Fibroblast of skin of abdomen (primary cell): ENCODE measurements at regions not wholly inside any gene's neighbourhood (a gene's known extent, or its start where the extent isn't known, plus 50 kb on each side); places are given as distances from the start of the nearest gene placed in this dataset.
A peak's percentile ranks its signal among the peaks of the same experiment; 100 is the strongest.
"Not testable (repeated sequence)": the region's sequence is repeated elsewhere in the genome, so short reads cannot be mapped to it uniquely, and the experiment has no call there.

Experiments used
- DNase-seq: peaks from one replicate; pipeline ENCODE4 v3.0.0-alpha.2; 2013

DNA sequence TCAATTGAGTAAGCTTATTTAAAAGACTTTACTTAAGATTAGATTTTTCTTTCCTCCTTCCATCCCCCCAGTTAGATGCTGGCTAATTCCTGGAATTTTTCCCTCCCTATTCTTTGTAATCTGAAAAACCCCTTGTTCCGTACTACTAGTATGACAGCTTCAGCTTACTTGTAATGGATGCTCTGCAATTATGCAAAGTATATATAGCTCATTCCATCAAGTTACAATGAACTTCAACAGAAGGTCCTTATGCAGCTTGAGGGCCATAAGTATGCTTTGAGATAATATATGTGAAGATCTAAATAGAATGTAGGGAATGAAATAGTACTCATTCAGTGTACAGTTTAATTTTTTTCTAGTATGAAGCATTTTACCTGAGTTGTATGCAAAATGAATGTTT lies 398.3 kb upstream of the NAALADL2 start:
- DNase-seq, result no peak

DNA sequence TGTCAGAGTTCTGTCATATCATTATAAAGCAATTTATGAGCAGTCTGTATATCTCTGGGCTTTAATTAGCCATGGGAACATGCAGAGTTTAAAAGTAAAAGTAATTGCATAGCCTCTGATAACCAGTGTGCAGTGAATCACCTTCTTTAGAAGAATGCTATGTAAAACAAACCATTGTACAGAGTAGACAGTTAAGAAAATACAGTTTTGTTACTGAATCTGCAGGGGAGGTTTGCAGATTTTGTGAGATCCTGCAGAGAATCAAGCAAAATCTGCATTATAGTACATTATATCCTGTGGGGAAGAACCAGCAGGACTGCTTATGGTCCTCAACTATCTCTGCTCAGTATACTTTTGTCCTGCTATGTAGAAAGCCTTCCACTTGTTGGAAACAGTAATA lies 396.2 kb upstream of the NAALADL2 start:
- DNase-seq, result no peak

DNA sequence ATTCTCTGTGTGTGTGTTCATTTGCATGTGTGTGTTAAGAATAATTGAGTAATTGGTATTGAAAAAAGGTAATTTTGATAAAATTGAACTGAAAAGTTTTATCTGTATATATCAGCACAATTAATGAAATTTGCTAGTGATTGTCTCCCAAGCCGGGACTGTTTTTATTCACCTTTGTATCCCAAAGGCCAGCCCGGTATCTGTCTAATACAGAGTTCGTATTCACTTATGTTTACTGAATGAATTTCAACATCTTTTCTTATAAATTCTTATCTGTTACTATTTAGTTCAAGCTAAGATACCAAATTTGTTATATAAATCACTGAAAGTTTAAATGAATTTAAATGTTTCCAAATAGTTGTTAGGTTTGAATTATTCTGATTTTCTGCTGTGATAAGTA lies 394.0 kb upstream of the NAALADL2 start:
- DNase-seq, result no peak

DNA sequence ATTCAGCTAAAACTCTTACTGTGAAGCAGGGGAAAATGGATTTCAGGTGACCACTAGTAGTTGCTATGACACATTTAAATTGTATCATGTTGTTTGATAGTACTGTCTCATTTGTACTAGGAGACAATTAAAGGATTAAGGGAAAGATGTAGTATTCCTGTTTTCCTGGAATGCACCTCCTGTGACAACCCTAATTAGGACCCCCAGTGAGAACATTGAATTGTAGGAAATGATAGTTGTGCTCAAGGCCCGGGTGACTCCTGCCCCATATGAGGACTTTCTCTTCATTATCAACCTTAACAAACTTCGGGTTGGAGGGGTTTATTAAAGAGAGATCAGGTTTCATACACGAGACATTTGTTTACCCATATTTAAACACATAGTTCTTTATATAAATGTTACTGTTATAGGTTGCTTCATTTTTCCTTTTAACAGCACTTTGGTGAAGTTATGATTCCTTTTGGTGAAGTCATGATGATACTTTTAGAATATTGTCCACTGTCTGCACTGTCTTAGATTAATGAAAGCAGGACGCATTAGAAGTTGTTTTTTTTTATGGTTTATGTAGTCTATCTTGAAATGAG lies 392.6 kb upstream of the NAALADL2 start:
- no peak for DNase-seq

DNA sequence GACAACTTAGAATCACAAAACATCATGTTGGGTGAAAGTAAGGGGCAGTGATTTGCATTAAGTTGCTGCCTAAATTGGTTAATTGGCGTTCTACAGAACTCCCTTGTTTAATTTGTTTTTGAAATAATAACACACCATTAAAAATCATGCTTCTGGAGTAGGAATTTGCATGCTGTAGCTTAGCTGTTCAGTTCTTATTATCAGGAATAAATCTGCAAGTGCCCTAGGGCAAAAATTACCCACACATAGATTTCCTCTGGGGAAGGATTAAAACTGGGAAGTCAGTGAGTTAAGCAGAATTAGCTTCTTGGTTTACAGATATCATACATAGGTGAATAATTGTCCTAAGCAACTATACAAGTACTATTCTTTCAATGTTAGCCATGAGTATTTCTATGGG lies 381.6 kb upstream of the NAALADL2 start:
- DNase-seq, result no peak

DNA sequence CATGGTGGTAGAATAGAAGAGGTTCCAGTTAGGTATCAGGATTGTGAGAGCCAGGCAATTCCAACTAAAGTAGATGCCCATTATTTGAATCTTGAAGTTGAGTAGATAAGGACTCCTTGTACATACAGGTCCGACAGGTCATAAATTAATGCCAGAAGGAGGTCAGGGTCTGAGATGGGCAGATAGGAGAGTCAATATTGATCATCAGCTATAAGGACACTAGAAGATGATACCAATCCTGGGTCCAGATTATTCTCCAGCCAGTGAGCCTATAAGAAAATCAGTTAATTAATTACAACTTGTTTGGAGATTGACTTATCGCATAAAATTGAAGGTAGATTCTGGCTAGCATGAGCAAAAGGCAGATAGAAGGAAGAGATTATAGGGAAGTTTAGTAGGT lies 378.4 kb upstream of the NAALADL2 start:
- DNase-seq, result no peak

DNA sequence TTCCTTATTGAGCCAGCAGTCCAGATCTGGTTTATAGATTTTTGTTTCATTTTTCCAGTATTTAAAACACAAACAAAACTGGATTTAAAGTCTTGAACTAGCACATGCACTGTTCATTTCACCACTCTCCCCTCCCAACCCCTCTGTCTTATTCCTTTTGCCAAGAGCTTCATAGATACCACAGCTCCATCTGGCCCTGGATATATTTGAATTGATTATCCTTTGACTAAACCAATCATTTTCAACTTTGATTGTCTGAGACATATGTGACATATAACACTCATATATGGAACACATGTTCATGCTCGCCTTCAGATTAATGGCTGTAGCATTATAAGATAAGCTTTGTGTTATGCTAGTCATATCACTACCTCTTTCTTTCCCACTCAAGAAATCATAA lies 376.6 kb upstream of the NAALADL2 start:
- DNase-seq, result no peak

DNA sequence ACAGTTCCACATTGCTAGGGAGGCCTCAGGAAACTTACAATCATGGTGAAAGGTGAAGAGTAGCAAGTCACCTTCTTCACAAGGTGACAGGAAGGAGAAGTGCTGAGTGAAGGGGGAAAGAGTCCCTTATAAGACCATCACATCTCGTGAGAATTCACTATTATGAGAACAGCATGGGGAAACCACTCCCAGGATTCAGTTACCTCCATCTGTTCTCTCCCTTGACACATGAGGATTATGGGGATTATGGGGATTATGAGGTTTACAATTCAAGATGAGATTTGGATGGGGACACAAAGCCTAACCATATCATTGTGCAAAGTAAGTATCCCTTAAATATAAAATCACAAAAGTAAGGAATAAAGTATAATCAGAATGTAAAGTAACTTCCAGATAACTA lies 375.9 kb upstream of the NAALADL2 start:
- no peak for DNase-seq

DNA sequence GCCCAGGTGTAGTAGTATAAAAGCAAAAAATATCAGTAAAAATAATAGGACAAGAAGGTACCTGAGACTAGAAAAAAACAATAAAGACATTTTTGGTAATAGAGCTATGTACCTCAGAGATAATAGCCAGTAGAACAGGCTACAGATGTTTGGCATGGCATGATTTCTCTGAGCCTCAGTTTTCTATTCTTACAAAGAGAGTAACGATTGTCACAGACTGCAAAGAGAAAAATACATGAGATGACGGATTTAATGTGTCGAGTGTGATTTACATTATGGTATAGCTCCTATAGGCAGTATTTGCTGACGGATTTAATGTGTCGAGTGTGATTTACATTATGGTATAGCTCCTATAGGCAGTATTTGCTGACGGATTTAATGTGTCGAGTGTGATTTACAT lies 375.3 kb upstream of the NAALADL2 start:
- not testable (repeated sequence) for DNase-seq

DNA sequence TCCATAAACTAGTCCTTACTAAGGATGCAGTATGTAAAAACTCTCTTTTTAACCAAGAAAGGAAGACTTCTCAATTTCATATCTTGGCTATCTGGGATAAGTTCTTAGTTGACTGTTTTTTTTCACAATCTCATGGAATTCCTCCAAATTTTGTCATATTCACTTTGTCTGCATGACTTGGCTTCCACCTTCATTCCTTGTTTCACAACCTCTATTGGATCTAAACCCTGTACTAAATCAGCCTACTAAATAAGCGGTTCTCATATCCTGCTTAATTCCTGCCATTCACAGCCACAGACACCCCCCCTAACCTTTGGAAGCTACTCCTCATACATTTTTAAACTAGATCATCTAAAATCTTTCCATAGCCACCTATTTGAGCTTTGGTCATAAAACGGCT lies 370.6 kb upstream of the NAALADL2 start:
- peak; percentile 30 for DNase-seq

DNA sequence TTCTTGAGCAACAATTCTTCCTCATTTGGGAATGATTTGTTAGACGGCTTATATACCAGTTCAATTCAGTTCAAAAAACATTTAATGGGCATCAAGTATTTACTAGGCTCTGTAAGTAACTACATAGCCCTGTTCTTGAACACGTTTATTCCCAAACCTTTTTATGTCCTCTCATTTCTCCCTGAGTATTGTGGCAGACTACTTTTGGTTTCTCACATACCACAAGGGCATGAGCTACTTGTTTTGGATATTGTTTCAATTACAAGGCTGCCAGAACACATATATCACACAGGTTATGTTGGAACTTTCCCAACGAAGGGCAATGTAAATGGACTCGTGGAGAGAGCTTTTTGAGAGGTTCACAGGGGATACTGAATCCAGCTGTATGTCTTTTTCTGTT lies 363.8 kb upstream of the NAALADL2 start:
- peak; percentile 76 for DNase-seq

DNA sequence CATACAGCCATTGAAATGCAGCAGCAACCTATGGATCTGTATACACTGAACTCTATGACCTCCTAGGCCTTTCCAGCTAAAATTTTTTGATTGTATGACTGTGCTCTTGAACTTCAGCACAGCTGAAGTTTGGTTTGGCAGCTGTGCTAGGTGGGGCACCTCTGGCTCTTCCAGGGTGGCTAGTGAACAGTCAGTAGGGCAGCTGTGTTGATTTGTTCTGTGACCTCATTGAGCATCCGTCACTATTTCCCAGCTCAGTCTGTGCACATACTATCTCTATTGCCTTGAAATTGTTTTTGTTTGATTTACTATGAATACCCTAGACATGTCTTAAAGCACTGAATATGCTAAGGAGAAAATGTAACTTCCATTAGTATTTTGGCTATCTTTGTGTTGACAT lies 363.2 kb upstream of the NAALADL2 start:
- peak; percentile 9 for DNase-seq

DNA sequence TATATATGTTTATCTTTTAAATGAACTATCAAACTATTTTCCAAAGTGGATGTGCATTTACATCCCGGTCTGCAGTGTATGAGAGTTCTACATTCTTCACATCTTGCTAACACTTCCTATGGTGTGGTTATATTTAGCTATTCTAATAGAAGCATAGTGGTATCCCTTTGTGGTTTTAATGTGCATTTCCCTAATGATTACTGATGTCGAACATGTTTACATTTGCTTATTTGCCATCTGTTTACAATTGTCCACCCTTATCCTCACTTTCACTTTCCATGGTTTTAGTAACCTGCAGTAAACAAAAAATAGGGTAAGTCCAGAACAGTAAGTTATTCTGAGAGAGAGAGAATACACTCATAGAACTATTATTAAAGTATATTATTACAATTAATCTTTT lies 360.5 kb upstream of the NAALADL2 start:
- DNase-seq, result peak; percentile 57

DNA sequence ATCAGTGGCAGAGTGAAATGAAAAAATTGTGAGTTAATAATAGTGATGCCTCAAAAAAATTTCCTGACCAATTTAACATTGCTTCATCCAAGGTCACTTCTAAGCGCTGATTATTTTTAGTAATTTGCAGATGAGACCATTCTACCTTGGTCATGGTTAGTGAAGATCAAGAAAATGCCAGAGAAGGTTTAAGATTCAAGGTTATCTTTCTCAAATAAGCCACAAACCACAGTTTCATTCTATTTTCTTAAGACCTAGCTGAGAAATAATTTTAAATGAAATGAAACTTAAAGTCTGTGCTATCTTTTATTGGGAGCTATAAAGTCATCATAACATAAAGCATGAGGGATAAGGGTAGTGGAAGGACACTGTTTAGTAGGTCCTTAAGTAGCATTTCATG lies 353.9 kb upstream of the NAALADL2 start:
- DNase-seq, result no peak

DNA sequence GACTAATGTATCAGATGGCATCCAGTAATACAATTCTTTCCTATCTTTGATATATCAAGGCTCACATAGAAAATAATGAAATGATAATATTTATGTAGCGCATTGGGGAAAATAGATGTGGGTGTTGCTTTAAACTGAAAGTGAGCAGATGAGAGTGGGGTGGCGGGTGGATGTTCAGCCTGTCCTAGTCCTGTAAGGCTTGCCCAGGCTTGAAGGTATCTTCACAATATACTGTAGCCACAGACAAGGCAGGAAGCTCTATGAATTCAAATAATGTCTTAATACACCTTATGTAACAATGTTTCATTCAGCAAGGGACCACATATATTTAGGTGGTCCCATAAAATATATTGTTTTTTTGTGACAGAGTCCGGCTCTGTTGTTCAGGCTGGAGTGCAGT lies 334.9 kb upstream of the NAALADL2 start:
- DNase-seq, result no peak

DNA sequence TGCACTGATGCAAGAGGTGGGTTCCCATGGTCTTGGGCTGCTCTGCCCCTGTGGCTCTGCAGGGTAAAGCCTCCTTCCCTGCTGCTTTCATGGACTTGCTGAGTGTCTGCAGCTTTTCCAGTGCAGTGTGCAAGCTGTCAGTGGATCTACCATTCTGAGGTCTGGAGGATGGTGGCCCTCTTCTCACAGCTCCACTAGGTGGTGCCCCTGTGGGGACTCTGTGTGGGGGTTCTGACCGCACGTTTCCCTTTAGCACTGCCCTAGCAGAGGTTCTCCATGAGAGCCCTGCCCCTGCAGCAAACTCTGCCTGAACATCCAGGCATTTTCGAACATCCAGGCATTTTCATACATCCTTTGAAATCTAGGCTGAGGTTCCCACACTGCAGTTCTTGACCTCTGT lies 329.8 kb upstream of the NAALADL2 start:
- DNase-seq, result no peak

DNA sequence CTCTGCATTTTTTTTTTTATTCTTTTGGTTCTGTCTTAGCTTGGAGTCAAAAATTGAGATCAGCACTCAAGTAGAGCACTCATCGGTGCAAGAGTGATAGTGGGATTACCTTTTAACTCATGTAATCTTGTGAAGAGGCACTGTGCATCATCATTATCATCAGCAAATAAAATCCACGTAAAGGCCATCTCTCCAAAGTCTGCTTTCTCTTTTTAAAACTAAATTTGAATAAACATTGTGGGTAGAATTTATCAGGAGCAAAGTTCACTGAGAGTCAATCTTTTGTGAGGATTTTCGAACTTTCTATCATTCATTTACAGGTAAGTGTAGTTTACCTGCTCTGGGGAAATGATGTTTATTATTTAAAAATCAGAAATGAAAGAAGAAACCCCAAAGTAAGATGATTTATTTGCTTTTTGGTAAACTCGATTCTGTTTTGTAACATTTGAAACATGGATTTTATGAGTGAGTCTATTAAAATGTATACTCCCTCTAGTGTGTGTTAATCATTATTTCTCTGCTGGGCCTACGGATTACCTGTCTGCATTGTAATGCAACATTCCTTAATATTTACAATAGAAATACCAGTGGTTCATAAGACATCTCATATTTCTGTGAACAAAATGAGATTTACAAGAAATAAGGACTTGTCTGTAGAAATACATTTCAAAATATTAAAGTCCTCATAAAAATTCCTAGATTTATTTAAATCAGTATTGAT lies 327.7 kb upstream of the NAALADL2 start:
- no peak for DNase-seq

DNA sequence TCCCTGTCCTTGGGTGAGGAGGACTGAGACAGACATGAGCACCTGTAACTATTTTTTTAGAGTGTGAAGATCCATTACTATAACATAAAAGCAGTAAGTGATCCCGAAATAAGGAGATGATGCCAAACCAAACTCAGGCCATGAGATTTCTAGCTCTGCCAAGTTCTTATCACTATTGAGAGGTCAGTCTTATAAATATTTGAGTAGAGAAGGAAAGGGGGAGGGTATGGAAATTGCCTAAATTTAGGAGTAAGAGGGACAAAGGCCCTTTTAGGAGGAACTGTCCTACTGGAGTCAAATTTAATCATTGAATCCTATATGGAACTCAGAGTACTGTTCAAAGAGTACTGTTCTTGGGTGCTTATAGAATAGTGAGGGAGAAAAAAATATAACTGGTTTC lies 326.9 kb upstream of the NAALADL2 start:
- no peak for DNase-seq

DNA sequence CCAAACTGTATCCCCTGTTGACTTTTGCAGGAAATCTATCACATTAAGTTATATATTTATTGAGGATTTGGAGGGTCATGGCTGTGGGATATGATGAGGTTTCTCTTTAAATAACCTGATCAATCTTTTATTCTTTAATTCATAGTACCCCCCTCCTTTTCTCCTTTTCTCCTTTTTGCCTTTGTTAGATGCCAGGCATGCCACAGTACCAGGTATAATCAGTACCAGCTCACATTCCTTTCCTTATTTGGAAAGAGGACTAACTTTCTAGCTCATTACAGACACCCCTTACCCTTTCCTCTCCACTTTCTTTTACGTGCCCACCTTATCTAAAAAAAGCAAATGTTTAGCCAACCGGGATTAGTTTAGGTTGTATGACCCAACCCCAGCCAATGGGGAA lies 326.4 kb upstream of the NAALADL2 start:
- no peak for DNase-seq

DNA sequence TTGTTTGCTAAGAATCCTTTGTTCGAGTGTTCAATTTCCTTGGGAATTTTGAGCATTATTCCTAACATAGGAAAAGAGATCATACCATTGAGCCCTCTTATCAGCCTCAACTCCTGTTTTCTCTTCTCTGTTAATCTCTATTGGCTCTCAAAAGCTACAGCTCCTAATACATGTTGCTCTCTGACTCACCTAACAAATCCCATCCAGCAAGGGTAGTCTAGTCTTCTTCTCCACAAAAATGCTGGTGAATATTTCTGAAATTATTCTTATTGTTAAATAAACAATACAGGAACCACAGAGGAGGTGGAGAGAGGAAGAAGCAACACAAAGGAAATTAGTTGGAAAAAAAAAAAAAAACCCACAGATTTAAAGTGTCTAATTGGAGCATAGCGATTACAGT lies 325.8 kb upstream of the NAALADL2 start:
- DNase-seq, result peak; percentile 85

DNA sequence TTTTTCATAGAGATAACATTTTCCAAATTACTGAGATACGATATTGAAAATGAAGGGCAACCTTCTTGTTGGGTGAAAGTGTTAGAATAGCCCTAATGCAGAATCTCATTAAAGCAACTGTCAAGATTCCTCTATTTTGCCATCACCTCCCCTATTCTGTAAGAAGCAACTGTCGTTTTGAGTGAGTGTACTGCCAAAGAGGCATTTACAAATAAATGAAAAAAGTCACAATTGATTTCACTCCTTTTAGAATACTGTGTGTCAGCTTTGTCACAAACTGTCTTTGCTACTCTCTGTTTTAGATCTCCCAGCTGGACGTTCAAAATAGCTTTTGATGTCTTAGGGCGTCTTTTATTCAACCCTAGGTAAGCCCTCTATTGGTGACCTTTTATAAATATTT lies 322.8 kb upstream of the NAALADL2 start:
- DNase-seq, result no peak

DNA sequence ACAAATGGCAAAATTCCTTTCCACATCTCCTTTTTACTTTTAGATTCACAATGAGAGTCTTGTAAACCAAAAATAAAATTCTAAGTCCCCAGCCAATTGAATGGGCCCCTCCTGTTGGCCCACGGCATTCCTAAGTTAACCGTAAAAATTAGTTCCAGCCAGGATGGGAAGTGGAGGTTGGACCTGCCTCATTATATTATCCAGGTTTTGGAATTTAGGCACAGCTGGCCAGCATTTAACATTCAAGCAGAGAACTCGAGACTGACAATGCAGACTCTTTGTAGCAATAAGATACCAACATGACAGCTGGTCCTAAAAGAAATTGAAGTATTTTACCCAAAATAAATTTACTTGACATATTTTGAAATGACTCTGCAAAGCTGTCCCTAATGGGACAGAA lies 321.0 kb upstream of the NAALADL2 start:
- peak; percentile 9 for DNase-seq

DNA sequence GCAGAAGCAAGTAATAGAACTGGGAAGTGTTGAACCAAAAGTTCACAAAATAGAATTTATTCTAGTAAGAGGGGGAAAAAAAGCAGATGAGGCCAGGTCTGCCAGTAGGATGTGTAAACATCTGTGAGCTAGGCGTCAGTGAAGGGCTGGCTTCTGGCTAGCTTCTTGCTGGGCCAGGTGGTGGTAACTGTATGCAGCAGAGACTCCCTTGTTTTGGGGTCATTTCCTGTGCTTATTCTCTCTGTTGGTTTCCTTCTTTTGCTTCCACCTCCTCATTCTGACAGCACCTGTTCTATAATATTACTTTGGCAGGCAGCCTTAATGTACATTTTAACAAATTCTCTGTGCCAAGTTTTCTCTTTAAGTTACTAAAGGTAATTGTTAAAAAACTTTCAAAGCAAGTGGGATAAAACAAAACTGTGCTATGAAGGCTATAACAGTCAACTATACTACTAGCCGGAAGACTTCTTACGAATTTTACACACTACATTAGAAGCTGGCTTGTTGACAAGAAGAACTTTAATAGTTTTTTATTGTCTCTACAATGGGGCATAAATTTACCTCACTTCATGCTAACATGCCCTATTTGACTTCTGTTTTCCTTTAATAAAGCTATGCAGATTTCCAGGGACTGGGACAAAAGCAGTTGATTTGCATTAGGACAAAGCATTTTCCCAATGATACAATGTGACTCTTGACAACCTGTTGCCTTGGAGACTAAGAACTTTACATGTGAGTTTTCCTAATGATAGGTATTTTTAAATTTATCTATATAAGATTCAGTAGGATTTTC lies 318.8 kb upstream of the NAALADL2 start:
- no peak for DNase-seq

DNA sequence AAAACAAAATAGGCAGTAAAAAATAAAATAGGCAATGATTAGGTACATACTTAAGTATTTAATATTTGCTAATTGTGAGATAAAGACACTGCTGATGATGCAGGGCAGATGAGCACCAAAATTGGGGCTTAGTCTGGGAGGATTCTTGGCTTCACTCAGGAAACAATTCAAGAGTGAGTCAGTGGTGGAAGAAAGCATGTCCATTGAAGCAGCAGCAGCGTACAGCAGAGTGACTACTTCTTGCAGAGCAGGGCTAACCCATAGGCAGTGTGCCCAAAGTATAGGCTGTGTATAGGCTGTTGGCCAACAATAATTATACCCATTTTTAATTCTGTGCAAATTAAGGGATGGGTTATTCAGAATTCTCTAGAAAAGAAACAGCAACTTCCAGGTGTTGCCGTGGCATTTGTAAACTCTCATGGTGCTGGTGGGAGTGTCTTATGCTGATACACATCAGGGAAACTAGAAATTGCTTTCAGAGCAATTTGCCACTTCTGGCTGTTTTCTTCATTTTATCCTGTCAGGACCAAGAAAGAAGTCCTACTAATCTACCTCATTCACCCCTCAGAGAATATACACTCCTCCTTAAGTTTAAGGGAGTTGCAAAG lies 317.3 kb upstream of the NAALADL2 start:
- DNase-seq, result peak; percentile 42
